ENCODE measurements at regions not wholly inside any gene's neighbourhood (a gene's known extent, or its start where the extent isn't known, plus 50 kb on each side); places are given as distances from the start of the nearest gene placed in this dataset.
"Not testable (repeated sequence)": the region's sequence is repeated elsewhere in the genome, so short reads cannot be mapped to it uniquely, and the experiment has no call there.

GRCh38 chr6:134575221-134575620 lies 257.3 kb upstream of the SGK1 start:
- TF ChIP-seq EZH2phosphoT487 (IDR thresholded peaks at IDR 0.05; ENCODE audit: borderline replicate concordance) (no peak), CTCF (conservative IDR thresholded peaks at IDR 0.05; ENCODE audit: low read length) (no peak)
- Histone ChIP-seq H3K36me3 (ENCODE audit: insufficient read depth, low read length) (no peaks in the 10 kb centered on the region), H4K20me1 (ENCODE audit: insufficient read depth, low read length, poor library complexity, severe bottlenecking) (no peaks in the 10 kb centered on the region), H3K9ac (ENCODE audit: low read depth, low read length, poor library complexity, severe bottlenecking) (no peak overlapping the region), H3K9me3 (ENCODE audit: insufficient read depth, low read depth, low read length) (no peaks in the 10 kb centered on the region; the same call in 1 of the 2 replicates), H3K79me2 (ENCODE audit: insufficient read depth, low read length) (no peaks in the 10 kb centered on the region), H3K4me1 (ENCODE audit: insufficient read depth, low read length, poor library complexity, severe bottlenecking) (no peaks in the 10 kb centered on the region), H3K27me3 (ENCODE audit: insufficient read depth, low read length, poor library complexity, severe bottlenecking) (no peaks in the 10 kb centered on the region), H3K4me3 (ENCODE audit: low read length, poor library complexity, severe bottlenecking) (no peak overlapping the region), H3K9me2 (replicated peaks; ENCODE audit: low read depth, low read length) (no peaks in the 10 kb centered on the region), H3K4me2 (ENCODE audit: low read depth, low read length, poor library complexity, severe bottlenecking) (no peak overlapping the region), H2AFZ (ENCODE audit: low read length) (no peak overlapping the region), H3F3A (ENCODE audit: low read depth) (no peaks in the 10 kb centered on the region)

- no peak overlapping the region for H3K4me3 ChIP-seq (ENCODE audit: low read length, poor library complexity, severe bottlenecking)
- H4K20me1 ChIP-seq (ENCODE audit: insufficient read depth, low read length, poor library complexity, severe bottlenecking), result no peaks in the 10 kb centered on the region
- no peaks in the 10 kb centered on the region for H3K27me3 ChIP-seq (ENCODE audit: insufficient read depth, low read length, poor library complexity, severe bottlenecking)
- H3K4me2 ChIP-seq (ENCODE audit: low read depth, low read length, poor library complexity, severe bottlenecking), result no peak overlapping the region
- H3K9ac ChIP-seq (ENCODE audit: low read depth, low read length, poor library complexity, severe bottlenecking), result no peak overlapping the region
- no peaks in the 10 kb centered on the region for H3K79me2 ChIP-seq (ENCODE audit: insufficient read depth, low read length)
- no peaks in the 10 kb centered on the region for H3F3A ChIP-seq (ENCODE audit: low read depth)
- TF ChIP-seq EZH2phosphoT487 (IDR thresholded peaks at IDR 0.05; ENCODE audit: borderline replicate concordance), result no peak
- no peak for TF ChIP-seq CTCF (conservative IDR thresholded peaks at IDR 0.05; ENCODE audit: low read length)
- H3K9me3 ChIP-seq (ENCODE audit: insufficient read depth, low read depth, low read length), result no peaks in the 10 kb centered on the region
- no peaks in the 10 kb centered on the region for H3K36me3 ChIP-seq (ENCODE audit: insufficient read depth, low read length)
- H3K4me1 ChIP-seq (ENCODE audit: insufficient read depth, low read length, poor library complexity, severe bottlenecking), result no peaks in the 10 kb centered on the region
- no peaks in the 10 kb centered on the region for H3K9me2 ChIP-seq (replicated peaks; ENCODE audit: low read depth, low read length)
- H2AFZ ChIP-seq (ENCODE audit: low read length), result no peak overlapping the region
Measured at GRCh38 chr6:134574491-134574890, 256.6 kb upstream of the SGK1 start.

GRCh38 chr6:134569996-134570395 lies 252.1 kb upstream of the SGK1 start:
- not testable (repeated sequence) for H3K9ac ChIP-seq (ENCODE audit: low read depth, low read length, poor library complexity, severe bottlenecking); H3K27me3 ChIP-seq (ENCODE audit: insufficient read depth, low read length, poor library complexity, severe bottlenecking); H2AFZ ChIP-seq (ENCODE audit: low read length); H3K4me1 ChIP-seq (ENCODE audit: insufficient read depth, low read length, poor library complexity, severe bottlenecking); H3K9me2 ChIP-seq (replicated peaks; ENCODE audit: low read depth, low read length); H3K79me2 ChIP-seq (ENCODE audit: insufficient read depth, low read length); H3F3A ChIP-seq (ENCODE audit: low read depth); H3K4me3 ChIP-seq (ENCODE audit: low read length, poor library complexity, severe bottlenecking); H3K4me2 ChIP-seq (ENCODE audit: low read depth, low read length, poor library complexity, severe bottlenecking); H3K9me3 ChIP-seq (ENCODE audit: insufficient read depth, low read depth, low read length); H4K20me1 ChIP-seq (ENCODE audit: insufficient read depth, low read length, poor library complexity, severe bottlenecking); H3K36me3 ChIP-seq (ENCODE audit: insufficient read depth, low read length)

DNA sequence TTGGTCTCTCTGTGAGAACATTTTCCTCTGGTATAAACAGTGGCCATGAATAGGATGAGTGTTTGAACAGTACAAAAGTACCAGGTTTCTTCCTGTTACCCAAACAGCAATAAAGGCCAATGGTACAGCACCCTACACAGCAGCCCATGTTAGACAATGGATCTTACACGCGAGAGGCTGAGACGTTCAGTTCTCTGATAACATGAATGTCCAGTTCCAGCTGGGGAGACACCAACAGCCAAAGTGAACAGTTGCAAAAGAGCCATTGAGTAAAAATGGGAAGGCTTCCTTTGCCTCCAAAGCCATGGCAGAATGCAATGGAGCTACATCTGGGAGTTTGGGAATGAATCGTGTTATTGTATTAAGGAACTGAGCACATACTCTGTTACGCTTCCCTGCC lies 246.8 kb upstream of the SGK1 start:
- H3K36me3 ChIP-seq (ENCODE audit: insufficient read depth, low read length), result no peaks in the 10 kb centered on the region
- H3K4me1 ChIP-seq (ENCODE audit: insufficient read depth, low read length, poor library complexity, severe bottlenecking), result no peaks in the 10 kb centered on the region
- no peak overlapping the region for H3K9ac ChIP-seq (ENCODE audit: low read depth, low read length, poor library complexity, severe bottlenecking)
- H2AFZ ChIP-seq (ENCODE audit: low read length), result no peak overlapping the region
- no peaks in the 10 kb centered on the region for H3K27me3 ChIP-seq (ENCODE audit: insufficient read depth, low read length, poor library complexity, severe bottlenecking)
- H3K4me2 ChIP-seq (ENCODE audit: low read depth, low read length, poor library complexity, severe bottlenecking), result no peak overlapping the region
- H3F3A ChIP-seq (ENCODE audit: low read depth), result no peaks in the 10 kb centered on the region
- H3K9me2 ChIP-seq (replicated peaks; ENCODE audit: low read depth, low read length), result no peaks in the 10 kb centered on the region
- no peaks in the 10 kb centered on the region for H3K9me3 ChIP-seq (ENCODE audit: insufficient read depth, low read depth, low read length)
- no peak overlapping the region for H3K4me3 ChIP-seq (ENCODE audit: low read length, poor library complexity, severe bottlenecking)
- H3K79me2 ChIP-seq (ENCODE audit: insufficient read depth, low read length), result no peaks in the 10 kb centered on the region
- H4K20me1 ChIP-seq (ENCODE audit: insufficient read depth, low read length, poor library complexity, severe bottlenecking), result no peaks in the 10 kb centered on the region
- no peak for TF ChIP-seq EZH2phosphoT487 (IDR thresholded peaks at IDR 0.05; ENCODE audit: borderline replicate concordance)
- no peak for TF ChIP-seq CTCF (conservative IDR thresholded peaks at IDR 0.05; ENCODE audit: low read length)

All from Loucy (cell line).